HepG2 (cell line): ENCODE measurements at regions not wholly inside any gene's neighbourhood (a gene's known extent, or its start where the extent isn't known, plus 50 kb on each side); places are given as distances from the start of the nearest gene placed in this dataset.

Experiments used
- ATAC-seq: fragments of 200-7000 bp; cut with Tn5 transposase; 3 replicates; pipeline ENCODE4 v1.9.1; 2020; ENCODE audit warnings: mild to moderate bottlenecking, moderate library complexity
- BruUV-seq: library from RNA; stranded (reverse); fragments of 400-500 nt; replicated peaks from 2 replicates; lab custom pipeline; 2021; lab: Mats Ljungman, UMichigan
- CTCF ChIA-PET: fragments of 300-600 bp; formaldehyde crosslinking; extraction: SDS; loops from one replicate; lab custom pipeline; 2021; ENCODE audit warnings: low total read pairs, inconsistent platforms, low intra/inter-chr PET ratio; lab: Yijun Ruan, JAX
- POLR2A ChIA-PET: fragments of 350-600 bp; sonication (Branson Sonifier 250); formaldehyde crosslinking; loops from one replicate; lab custom pipeline; 2020; ENCODE audit warnings: antibody characterized with exemption, inconsistent platforms; lab: Yijun Ruan, JAX
- DNase-seq: peaks from one replicate; pipeline ENCODE4 v3.0.0-alpha.2; 2015; ENCODE audit warnings: low spot score
- FAIRE-seq: peaks from 3 replicates; lab custom pipeline; 2011; peaks lifted over from hg19 to GRCh38; lab: Jason Lieb, UNC
- H2AFZ ChIP-seq: one replicate; pipeline ENCODE4 v1.6.1; 2011; ENCODE audit warnings: low read length, inconsistent platforms
- H3K27ac ChIP-seq: fragments of 300-600 bp; 3 replicates; pipeline ENCODE4 v1.8.0; 2011; ENCODE audit warnings: mixed run types, mild to moderate bottlenecking, mixed read lengths, low read length, inconsistent platforms; ENCODE audit not compliant: insufficient read depth; ENCODE audit errors: extremely low read length
- H3K27me3 ChIP-seq, 2 experiments: fragments of 200-600 bp in 1 of 2; 2 replicates in 1 of 2; 3 replicates in 1 of 2; pipeline versions ENCODE4 v1.6.0 to v1.8.0; 2011; ENCODE audit warnings: low read length in 2 of 2, mild to moderate bottlenecking in 2 of 2, moderate library complexity in 2 of 2, inconsistent platforms in 1 of 2; ENCODE audit not compliant: insufficient read depth in 2 of 2, control insufficient read depth in 1 of 2
- H3K36me3 ChIP-seq, 2 experiments: fragments of 200-600 bp in 1 of 2; replicated peaks in 1 of 2; 2 replicates in 1 of 2; 3 replicates in 1 of 2; pipeline versions ENCODE4 v1.5.1 to v1.8.0; 2011; ENCODE audit warnings: low read length in 2 of 2, inconsistent platforms in 1 of 2; ENCODE audit not compliant: insufficient read depth in 2 of 2, control insufficient read depth in 1 of 2
- H3K4me1 ChIP-seq: 2 replicates; pipeline ENCODE4 v1.5.1; 2012; ENCODE audit warnings: low read length, inconsistent platforms; ENCODE audit not compliant: insufficient read depth
- H3K4me2 ChIP-seq: 2 replicates; pipeline ENCODE4 v1.6.0; 2011; ENCODE audit warnings: low read depth, low read length, inconsistent platforms
- H3K4me3 ChIP-seq, 3 experiments: fragments of 200-600 bp in 1 of 3; sonication (generic), shearing (Covaris generic) in 1 of 3; replicated peaks in 1 of 3; 2 replicates each; pipeline ENCODE4 v1.5.1; 2011 to 2016; ENCODE audit warnings: low read length in 3 of 3, inconsistent platforms in 2 of 3, low read depth in 2 of 3, mild to moderate bottlenecking in 2 of 3, control low read depth in 1 of 3, mixed read lengths in 1 of 3; ENCODE audit not compliant: insufficient read depth in 1 of 3
- H3K79me2 ChIP-seq: one replicate; pipeline ENCODE4 v1.6.1; 2011; ENCODE audit warnings: low read length, inconsistent platforms; ENCODE audit not compliant: insufficient read depth
- H3K9ac ChIP-seq: 2 replicates; pipeline ENCODE4 v1.6.0; 2011; ENCODE audit warnings: mild to moderate bottlenecking, low read depth, low read length, inconsistent platforms; ENCODE audit not compliant: insufficient read depth
- H3K9me3 ChIP-seq: 2 replicates; pipeline ENCODE4 v1.5.1; 2012; ENCODE audit warnings: mild to moderate bottlenecking, low read length
- H4K20me1 ChIP-seq: 2 replicates; pipeline ENCODE4 v1.6.0; 2011; ENCODE audit warnings: inconsistent platforms, mild to moderate bottlenecking, low read length, moderate library complexity; ENCODE audit not compliant: insufficient read depth
- FOSL2 ChIP-seq: sonication (generic); formaldehyde crosslinking; IDR thresholded peaks from 2 replicates; pipeline ENCODE4 v1.4.0; 2020; ENCODE audit warnings: missing genetic modification reagents
- MIXL1 ChIP-seq: IDR thresholded peaks from 2 replicates; pipeline ENCODE4 v1.6.1; 2016
- PHB2 ChIP-seq: fragments of 450-650 bp; IDR thresholded peaks from 2 replicates; pipeline ENCODE4 v1.6.1; 2018; ENCODE audit not compliant: partially characterized antibody
- RAD21 ChIP-seq: fragments of 450-650 bp; formaldehyde crosslinking; IDR thresholded peaks from 2 replicates; pipeline ENCODE4 v1.5.0; 2020; ENCODE audit warnings: mild to moderate bottlenecking
- SMARCE1 ChIP-seq: fragments of 450-650 bp; IDR thresholded peaks from 2 replicates; pipeline ENCODE4 v1.6.1; 2017; ENCODE audit warnings: borderline replicate concordance
- SMC3 ChIP-seq: IDR thresholded peaks from 2 replicates; pipeline ENCODE4 v1.6.1; 2011; ENCODE audit warnings: low read length, improper control_type of control experiment
- STAG1 ChIP-seq: sonication (generic); formaldehyde crosslinking; IDR thresholded peaks from 2 replicates; pipeline ENCODE4 v1.4.0; 2020; ENCODE audit warnings: missing genetic modification reagents
- WGBS: methylation state at CpG from one replicate; pipeline ENCODE4 v1.1.6; 2017; ENCODE audit warnings: low lambda C conversion rate; 5-methylcytosine and 5-hydroxymethylcytosine counted together
- in situ Hi-C: cut with HindIII; loops from 2 replicates; pipeline ENCODE4 v1.10.0; 2017; ENCODE audit warnings: low pct_unique_long_range_greater_than_20kb; ENCODE audit not compliant: extremely low pct_ligation_motif_present
- intact Hi-C: fragments of 100-400 bp; cut with micrococcal nuclease; formaldehyde crosslinking; loops from one replicate; pipeline ENCODE4 v1.10.0; 2022; ENCODE audit not compliant: unreplicated experiment
- TF ChIP-seq, protein P1 (sequence below): sonication (generic); formaldehyde crosslinking; IDR thresholded peaks from 2 replicates; pipeline ENCODE4 v1.5.0; 2020; ENCODE audit warnings: mild to moderate bottlenecking, missing genetic modification reagents, moderate library complexity

DNA sequence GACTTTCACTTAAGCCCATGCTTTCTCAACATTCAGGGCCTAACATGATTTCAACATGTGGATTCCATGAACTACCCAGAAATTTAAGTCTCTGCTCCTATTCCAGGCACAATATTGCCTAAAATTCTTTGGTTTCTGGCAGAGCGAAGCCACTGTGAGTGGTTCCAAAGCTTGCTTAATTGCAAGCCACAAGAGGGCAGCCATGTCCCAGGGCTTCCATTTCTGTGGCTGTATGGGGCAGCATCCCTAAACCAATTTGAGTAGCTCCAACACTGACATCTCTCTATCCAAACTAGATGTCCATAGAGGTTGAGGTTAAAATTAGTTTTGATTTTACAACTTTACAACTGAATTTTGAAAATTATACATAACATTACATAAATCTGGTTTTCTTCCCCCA is 56.3 kb upstream of the MDFIC start:
- intact Hi-C loops = loop anchor here (1.0 to 5.0 kb wide), 4 partner anchors 842 to 1047 kb away; no protein-coding TSS in a partner anchor
- BruUV-seq = no TSS peak
- TF ChIP-seq FOSL2 (CRISPR knock-in tag) (no peak), STAG1 (CRISPR knock-in tag) (peak; percentile 83), PHB2 (no peak), SMC3 (peak; percentile 77), SMARCE1 (no peak), MIXL1 (CRISPR knock-in tag) (0 out of 2 replicates have a peak, but pooled peaks have one; percentile 31), RAD21 (CRISPR knock-in tag) (0 out of 2 replicates have a peak, but pooled peaks have one; percentile 27)
- TF ChIP-seq, protein P1, sequence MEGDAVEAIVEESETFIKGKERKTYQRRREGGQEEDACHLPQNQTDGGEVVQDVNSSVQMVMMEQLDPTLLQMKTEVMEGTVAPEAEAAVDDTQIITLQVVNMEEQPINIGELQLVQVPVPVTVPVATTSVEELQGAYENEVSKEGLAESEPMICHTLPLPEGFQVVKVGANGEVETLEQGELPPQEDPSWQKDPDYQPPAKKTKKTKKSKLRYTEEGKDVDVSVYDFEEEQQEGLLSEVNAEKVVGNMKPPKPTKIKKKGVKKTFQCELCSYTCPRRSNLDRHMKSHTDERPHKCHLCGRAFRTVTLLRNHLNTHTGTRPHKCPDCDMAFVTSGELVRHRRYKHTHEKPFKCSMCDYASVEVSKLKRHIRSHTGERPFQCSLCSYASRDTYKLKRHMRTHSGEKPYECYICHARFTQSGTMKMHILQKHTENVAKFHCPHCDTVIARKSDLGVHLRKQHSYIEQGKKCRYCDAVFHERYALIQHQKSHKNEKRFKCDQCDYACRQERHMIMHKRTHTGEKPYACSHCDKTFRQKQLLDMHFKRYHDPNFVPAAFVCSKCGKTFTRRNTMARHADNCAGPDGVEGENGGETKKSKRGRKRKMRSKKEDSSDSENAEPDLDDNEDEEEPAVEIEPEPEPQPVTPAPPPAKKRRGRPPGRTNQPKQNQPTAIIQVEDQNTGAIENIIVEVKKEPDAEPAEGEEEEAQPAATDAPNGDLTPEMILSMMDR = peak; percentile 72
- TF ChIP-seq, all 625 proteins: peak for 5
- no peak for FAIRE-seq
- Histone ChIP-seq H3K4me2 (no peak overlapping the region), H3K79me2 (no peaks in the 10 kb centered on the region), H3K9me3 (no peaks in the 10 kb centered on the region), H3K9ac (no peak overlapping the region), H3K36me3 (no peaks in the 10 kb centered on the region), H2AFZ (no peak overlapping the region), H3K4me3 (no peak overlapping the region), H3K4me1 (no peaks in the 10 kb centered on the region), H4K20me1 (no peaks in the 10 kb centered on the region), H3K27me3 (no peaks in the 10 kb centered on the region), H3K27ac (no peak overlapping the region)
- peak; percentile 81 for ATAC-seq
- in situ Hi-C loops = loop anchor here (25.0 kb wide), 1 partner anchor 822 kb away; no protein-coding TSS in a partner anchor
- 0% methylated on average over 1 of the region's 1 CpG for WGBS
- peak; percentile 8 for DNase-seq
- ChIA-PET POLR2A (no interaction called here), CTCF (interaction anchor here (1.0 to 1.2 kb wide), 3 partner anchors 815 to 883 kb away, joined by 3 to 5 read pairs (median 4); no protein-coding TSS in a partner anchor)
